HG02610 (cell line): ENCODE measurements at regions not wholly inside any gene's neighbourhood (a gene's known extent, or its start where the extent isn't known, plus 50 kb on each side); places are given as distances from the start of the nearest gene placed in this dataset.

ENCODE experiments used
- ATAC-seq: cut with Tn5 transposase; IDR thresholded peaks from one replicate; pipeline ENCODE4 v1.9.1; 2021; ENCODE audit warnings: mild to moderate bottlenecking, moderate library complexity; ENCODE audit not compliant: unreplicated experiment

GRCh38 chr2:80889009-80889408 lies 584.5 kb upstream of the LRRTM1 start:
- no peak for ATAC-seq

- ATAC-seq: no peak
Measured at GRCh38 chr2:80887841-80888378, 583.4 kb upstream of the LRRTM1 start.

- no peak for ATAC-seq
Measured at GRCh38 chr2:80874374-80874773, 569.8 kb upstream of the LRRTM1 start.

- ATAC-seq: no peak
Measured at GRCh38 chr2:80869858-80870438, 565.4 kb upstream of the LRRTM1 start.

- ATAC-seq: no peak
Measured at GRCh38 chr2:80863147-80863714, 558.7 kb upstream of the LRRTM1 start.

GRCh38 chr2:80858965-80859364 lies 554.4 kb upstream of the LRRTM1 start:
- ATAC-seq: no peak

- ATAC-seq: no peak
Measured at GRCh38 chr2:80856227-80856626, 551.7 kb upstream of the LRRTM1 start.

GRCh38 chr2:80854831-80855230 lies 550.3 kb upstream of the LRRTM1 start:
- ATAC-seq: no peak

- no peak for ATAC-seq
Measured at GRCh38 chr2:80852808-80853139, 548.2 kb upstream of the LRRTM1 start.

GRCh38 chr2:80852079-80852807 lies 547.7 kb upstream of the LRRTM1 start:
- no peak for ATAC-seq

- ATAC-seq: peak; percentile 39
Measured at GRCh38 chr2:80830891-80831290, 526.3 kb upstream of the LRRTM1 start.

- no peak for ATAC-seq
Measured at GRCh38 chr2:80822999-80823398, 518.4 kb upstream of the LRRTM1 start.

- no peak for ATAC-seq
Measured at GRCh38 chr2:80815259-80815658, 510.7 kb upstream of the LRRTM1 start.

GRCh38 chr2:80786584-80786983 lies 482.0 kb upstream of the LRRTM1 start:
- no peak for ATAC-seq

GRCh38 chr2:80778704-80779103 lies 474.2 kb upstream of the LRRTM1 start:
- no peak for ATAC-seq

- no peak for ATAC-seq
Measured at GRCh38 chr2:80748592-80748991, 444.0 kb upstream of the LRRTM1 start.

- ATAC-seq: no peak
Measured at GRCh38 chr2:80737047-80737446, 432.5 kb upstream of the LRRTM1 start.

- no peak for ATAC-seq
Measured at GRCh38 chr2:80725001-80725400, 420.4 kb upstream of the LRRTM1 start.

- no peak for ATAC-seq
Measured at GRCh38 chr2:80722803-80723202, 418.3 kb upstream of the LRRTM1 start.

- no peak for ATAC-seq
Measured at GRCh38 chr2:80719607-80720006, 415.1 kb upstream of the LRRTM1 start.

- ATAC-seq: no peak
Measured at GRCh38 chr2:80715433-80715832, 410.9 kb upstream of the LRRTM1 start.

GRCh38 chr2:80711915-80712314 lies 407.4 kb upstream of the LRRTM1 start:
- ATAC-seq: no peak
